ENCODE measurements at regions not wholly inside any gene's neighbourhood (a gene's known extent, or its start where the extent isn't known, plus 50 kb on each side); places are given as distances from the start of the nearest gene placed in this dataset.
A peak's percentile ranks its signal among the peaks of the same experiment; 100 is the strongest.

DNA sequence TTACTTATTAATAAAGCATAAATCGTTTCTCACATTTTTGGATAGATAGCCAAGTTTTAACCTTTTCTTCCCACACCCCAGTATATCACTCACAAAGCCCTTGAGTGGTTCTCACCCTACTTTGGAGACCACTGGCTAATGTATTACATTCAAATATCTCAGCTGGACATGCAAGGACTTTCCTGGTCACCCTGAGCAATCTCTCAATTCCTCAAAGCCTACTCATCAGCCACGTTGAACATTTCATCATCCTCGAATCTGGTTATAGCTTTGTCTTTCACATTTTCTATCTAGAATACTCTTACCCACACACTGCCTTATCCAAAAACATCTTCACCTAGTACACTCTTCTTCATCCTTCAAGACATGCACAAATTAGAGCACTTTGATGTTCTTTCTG lies 71.1 kb upstream of the MAPRE2 start:
- Mint-ChIP-seq H3K27me3 (peaks cover 12 to 36% of the 10 kb centered on the region in 2 donors), H3K27ac (no peak overlapping the region), H3K36me3 (no peaks in the 10 kb centered on the region), H3K9me3 (no peaks in the 10 kb centered on the region), H3K4me1 (ENCODE audit: low read depth in 2 of 2) (peaks cover 0 to 9% of the 10 kb centered on the region in 2 donors), H3K4me3 (no peak overlapping the region)
- DNase-seq (ENCODE audit: low spot score) (no peak), ATAC-seq (no peak)

DNA sequence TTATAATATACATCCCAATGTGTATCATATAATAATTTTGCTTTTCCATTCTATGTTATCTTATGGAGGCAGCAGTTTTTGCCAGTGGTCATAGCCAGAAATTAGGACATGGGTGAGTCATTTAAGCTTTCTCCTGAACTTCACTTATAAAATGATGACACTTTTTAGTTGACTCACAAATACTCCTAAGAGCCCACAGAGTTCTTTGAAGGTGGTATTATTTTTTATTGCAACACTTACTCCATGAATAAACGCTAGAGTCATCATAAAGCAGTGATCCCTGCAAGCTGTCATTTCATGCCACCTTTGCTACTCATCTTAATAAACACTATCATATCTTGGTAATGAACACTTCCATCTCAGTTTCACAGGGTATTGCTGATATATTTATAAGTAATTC lies 69.9 kb upstream of the MAPRE2 start:
- peak; percentile 51 to 62 for ATAC-seq
- no peak overlapping the region for H3K27ac Mint-ChIP-seq
- H3K4me3 Mint-ChIP-seq = no peak overlapping the region
- no peaks in the 10 kb centered on the region for H3K9me3 Mint-ChIP-seq
- peaks cover 16 to 46% of the 10 kb centered on the region in 2 donors for H3K27me3 Mint-ChIP-seq
- peaks cover 4 to 14% of the 10 kb centered on the region in 2 donors for H3K4me1 Mint-ChIP-seq (ENCODE audit: low read depth in 2 of 2)
- DNase-seq (ENCODE audit: low spot score) = no peak
- no peaks in the 10 kb centered on the region for H3K36me3 Mint-ChIP-seq

DNA sequence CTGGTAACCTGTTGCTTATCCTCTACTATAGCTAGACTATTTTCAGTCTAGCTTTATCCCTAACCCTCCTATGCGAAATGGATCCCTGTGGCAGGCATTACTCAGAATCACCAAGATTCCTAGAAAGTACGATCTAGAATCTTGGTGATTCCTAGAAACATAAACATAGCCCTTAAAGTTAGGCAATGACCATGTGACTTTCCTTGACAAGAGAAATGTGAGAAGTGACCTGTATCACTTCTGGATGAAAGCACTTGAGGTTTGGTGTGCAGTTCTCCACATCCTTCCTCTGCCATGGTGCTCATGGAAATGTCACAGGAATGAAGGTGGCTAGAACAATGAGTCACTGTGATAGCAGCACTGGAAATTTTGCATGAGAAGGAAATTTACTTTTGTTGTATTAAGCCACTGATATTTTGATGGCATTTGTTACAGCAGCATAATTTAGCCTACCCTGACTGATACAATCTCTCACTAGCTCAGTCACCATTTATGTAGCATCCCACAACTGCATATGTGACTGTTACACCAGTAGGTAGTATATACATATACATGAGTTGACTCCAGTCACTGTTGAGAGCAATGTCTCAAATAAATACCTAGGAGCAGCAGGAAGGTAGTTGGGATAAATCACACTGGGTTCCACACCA lies 68.3 kb upstream of the MAPRE2 start:
- Mint-ChIP-seq H3K36me3 (no peaks in the 10 kb centered on the region), H3K4me1 (ENCODE audit: low read depth in 2 of 2) (peaks cover 12 to 20% of the 10 kb centered on the region in 2 donors), H3K27me3 (peaks cover 16 to 46% of the 10 kb centered on the region in 2 donors), H3K27ac (peak overlapping the region in 1 of 2 donors; percentile 26), H3K4me3 (no peak overlapping the region), H3K9me3 (no peaks in the 10 kb centered on the region)
- no peak for DNase-seq (ENCODE audit: low spot score)
- ATAC-seq = no peak

DNA sequence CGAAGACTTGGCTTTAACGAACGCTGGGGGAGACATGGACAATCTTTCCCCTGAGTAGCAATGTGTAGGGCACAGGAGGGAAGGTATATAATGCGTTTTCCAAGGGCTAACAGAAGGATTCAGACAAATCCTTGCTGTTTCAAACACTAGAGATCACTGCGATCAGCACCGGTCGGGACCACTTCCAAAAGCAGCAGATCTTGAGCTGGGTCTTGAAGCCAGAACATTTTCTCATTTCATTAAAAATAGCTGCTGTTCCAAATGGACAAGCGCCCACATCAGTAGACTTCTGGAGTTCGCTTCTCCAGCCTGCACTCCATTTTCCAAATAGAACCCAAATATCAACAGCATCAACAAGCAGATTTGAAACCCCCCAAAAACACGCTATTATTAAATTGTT lies 65.1 kb upstream of the MAPRE2 start:
- DNase-seq (ENCODE audit: low spot score) (no peak), ATAC-seq (no peak)
- peaks cover 29 to 36% of the 10 kb centered on the region in 2 donors for H3K4me1 Mint-ChIP-seq (ENCODE audit: low read depth in 2 of 2)
- H3K9me3 Mint-ChIP-seq = no peaks in the 10 kb centered on the region
- no peak overlapping the region for H3K27ac Mint-ChIP-seq
- H3K36me3 Mint-ChIP-seq = no peaks in the 10 kb centered on the region
- peak overlapping the region; percentile 97 for H3K4me3 Mint-ChIP-seq
- H3K27me3 Mint-ChIP-seq = peaks cover 11 to 30% of the 10 kb centered on the region in 2 donors

DNA sequence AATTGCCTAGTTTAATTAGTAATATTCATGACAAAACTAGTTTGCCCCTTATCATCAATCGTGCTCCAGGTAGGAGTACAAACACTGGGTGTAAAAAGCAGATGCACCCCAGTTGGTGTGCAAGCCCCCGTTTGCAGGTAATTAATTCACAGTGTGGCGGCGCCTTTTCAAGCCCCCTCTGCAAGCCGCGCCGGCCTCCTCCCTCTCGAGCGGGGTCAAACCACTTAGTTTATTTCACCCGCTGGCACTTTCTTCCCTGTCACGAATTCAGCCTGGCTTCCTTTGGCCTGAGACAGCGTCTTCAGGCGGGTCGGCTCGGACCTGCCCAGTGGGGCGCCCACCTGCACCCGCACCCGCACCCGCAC lies 64.7 kb upstream of the MAPRE2 start:
- no peak overlapping the region for H3K27ac Mint-ChIP-seq
- peak overlapping the region; percentile 97 for H3K4me3 Mint-ChIP-seq
- H3K4me1 Mint-ChIP-seq (ENCODE audit: low read depth in 2 of 2) = peaks cover 29 to 33% of the 10 kb centered on the region in 2 donors
- ATAC-seq (no peak), DNase-seq (ENCODE audit: low spot score) (no peak)
- H3K36me3 Mint-ChIP-seq = no peaks in the 10 kb centered on the region
- H3K9me3 Mint-ChIP-seq = no peaks in the 10 kb centered on the region
- H3K27me3 Mint-ChIP-seq = peaks cover 11 to 30% of the 10 kb centered on the region in 2 donors

GRCh38 chr18:34976899-34977837 lies 64.0 kb upstream of the MAPRE2 start:
- H3K27ac Mint-ChIP-seq = peak overlapping the region; percentile 74 to 80
- peak; percentile 85 for DNase-seq (ENCODE audit: low spot score)
- H3K27me3 Mint-ChIP-seq = peaks cover 11 to 30% of the 10 kb centered on the region in 2 donors
- peaks cover 29 to 33% of the 10 kb centered on the region in 2 donors for H3K4me1 Mint-ChIP-seq (ENCODE audit: low read depth in 2 of 2)
- ATAC-seq = peak; percentile 75 to 78
- H3K36me3 Mint-ChIP-seq = no peaks in the 10 kb centered on the region
- H3K4me3 Mint-ChIP-seq = peak overlapping the region; percentile 97
- no peaks in the 10 kb centered on the region for H3K9me3 Mint-ChIP-seq

DNA sequence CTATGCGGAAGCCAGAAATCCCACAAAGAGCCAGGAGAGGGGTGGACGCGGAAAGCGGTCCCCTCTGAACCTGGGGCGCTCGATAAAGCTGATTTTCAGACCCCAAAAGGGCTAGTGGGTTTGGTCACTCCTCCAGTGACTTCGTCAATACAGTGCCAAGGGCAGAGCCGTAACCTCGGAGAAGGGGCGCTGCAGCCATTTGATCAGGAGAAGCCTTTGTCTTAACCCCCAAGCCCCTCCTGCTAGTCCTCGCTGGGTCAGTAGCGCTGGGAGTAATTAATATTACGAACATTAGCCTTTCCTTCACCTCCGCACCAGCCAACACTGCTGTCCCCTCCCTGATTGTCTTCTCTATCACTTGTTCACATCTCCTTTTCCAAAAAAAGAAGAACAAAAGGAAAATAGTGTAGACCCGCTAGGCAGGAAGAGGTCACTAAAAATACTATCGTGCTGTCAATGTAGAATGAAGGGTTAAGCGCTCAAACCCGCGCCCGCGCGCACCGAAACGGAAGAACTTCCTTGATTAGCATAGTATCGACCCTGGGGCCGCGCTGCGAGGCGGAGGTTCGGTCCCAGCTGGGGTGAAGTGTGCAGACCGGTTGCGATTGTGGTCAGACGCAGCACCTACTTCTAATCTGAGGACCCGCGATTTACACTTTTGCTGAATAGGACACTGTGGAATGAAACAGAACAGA lies 63.2 kb upstream of the MAPRE2 start:
- H3K4me3 Mint-ChIP-seq = peak overlapping the region; percentile 97
- peak; percentile 79 for DNase-seq (ENCODE audit: low spot score)
- peaks cover 29 to 33% of the 10 kb centered on the region in 2 donors for H3K4me1 Mint-ChIP-seq (ENCODE audit: low read depth in 2 of 2)
- no peaks in the 10 kb centered on the region for H3K9me3 Mint-ChIP-seq
- H3K27ac Mint-ChIP-seq = peak overlapping the region; percentile 74 to 80
- no peaks in the 10 kb centered on the region for H3K36me3 Mint-ChIP-seq
- peak; percentile 65 to 70 for ATAC-seq
- peaks cover 11 to 29% of the 10 kb centered on the region in 2 donors for H3K27me3 Mint-ChIP-seq

DNA sequence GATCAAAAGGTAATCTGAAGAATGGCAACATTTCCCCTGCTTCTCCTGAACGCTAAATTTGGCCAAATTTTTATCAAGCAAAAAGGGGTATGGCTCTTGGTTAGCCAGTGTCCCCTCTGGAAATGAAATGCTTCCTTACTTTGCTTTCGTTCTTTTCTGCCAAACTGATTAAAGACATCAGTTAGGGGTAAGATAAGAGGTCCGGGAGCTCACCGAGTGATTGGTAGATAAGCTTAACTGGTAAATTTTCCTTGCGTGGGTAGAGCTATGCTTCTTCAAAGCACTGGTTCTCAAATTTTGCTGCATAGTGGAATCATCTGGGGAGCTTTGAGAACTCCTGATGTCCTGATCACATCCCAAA lies 62.7 kb upstream of the MAPRE2 start:
- Mint-ChIP-seq H3K4me1 (ENCODE audit: low read depth in 2 of 2) (peaks cover 29 to 30% of the 10 kb centered on the region in 2 donors), H3K36me3 (no peaks in the 10 kb centered on the region), H3K4me3 (peak overlapping the region; percentile 97), H3K27me3 (peaks cover 8 to 24% of the 10 kb centered on the region in 2 donors), H3K9me3 (no peaks in the 10 kb centered on the region), H3K27ac (peak overlapping the region; percentile 74 to 80)
- peak in 1 of 2 donors; percentile 0 for ATAC-seq
- DNase-seq (ENCODE audit: low spot score) = no peak

GRCh38 chr18:34978953-34979608 lies 62.1 kb upstream of the MAPRE2 start:
- ATAC-seq = peak; percentile 76 to 83
- H3K36me3 Mint-ChIP-seq = no peaks in the 10 kb centered on the region
- peak overlapping the region; percentile 97 for H3K4me3 Mint-ChIP-seq
- peaks cover 8 to 20% of the 10 kb centered on the region in 2 donors for H3K27me3 Mint-ChIP-seq
- peak overlapping the region; percentile 74 to 80 for H3K27ac Mint-ChIP-seq
- no peaks in the 10 kb centered on the region for H3K9me3 Mint-ChIP-seq
- peak; percentile 83 for DNase-seq (ENCODE audit: low spot score)
- peaks cover 29 to 30% of the 10 kb centered on the region in 2 donors for H3K4me1 Mint-ChIP-seq (ENCODE audit: low read depth in 2 of 2)

- no peak for ATAC-seq
- Mint-ChIP-seq H3K4me1 (ENCODE audit: low read depth in 2 of 2) (peaks cover 23 to 25% of the 10 kb centered on the region in 2 donors), H3K9me3 (no peaks in the 10 kb centered on the region), H3K4me3 (no peak overlapping the region), H3K36me3 (no peaks in the 10 kb centered on the region), H3K27me3 (no peaks in the 10 kb centered on the region), H3K27ac (peak overlapping the region in 1 of 2 donors; percentile 39)
- DNase-seq (ENCODE audit: low spot score) = no peak
Measured at GRCh38 chr18:34981487-34981886, 59.7 kb upstream of the MAPRE2 start.

- Mint-ChIP-seq H3K9me3 (no peaks in the 10 kb centered on the region), H3K4me3 (no peak overlapping the region), H3K27me3 (no peaks in the 10 kb centered on the region), H3K36me3 (no peaks in the 10 kb centered on the region), H3K27ac (no peak overlapping the region), H3K4me1 (ENCODE audit: low read depth in 2 of 2) (peaks cover 0 to 4% of the 10 kb centered on the region in 2 donors)
- no peak for DNase-seq (ENCODE audit: low spot score)
- ATAC-seq = no peak
Measured at GRCh38 chr18:34985963-34986362, 55.2 kb upstream of the MAPRE2 start.

DNA sequence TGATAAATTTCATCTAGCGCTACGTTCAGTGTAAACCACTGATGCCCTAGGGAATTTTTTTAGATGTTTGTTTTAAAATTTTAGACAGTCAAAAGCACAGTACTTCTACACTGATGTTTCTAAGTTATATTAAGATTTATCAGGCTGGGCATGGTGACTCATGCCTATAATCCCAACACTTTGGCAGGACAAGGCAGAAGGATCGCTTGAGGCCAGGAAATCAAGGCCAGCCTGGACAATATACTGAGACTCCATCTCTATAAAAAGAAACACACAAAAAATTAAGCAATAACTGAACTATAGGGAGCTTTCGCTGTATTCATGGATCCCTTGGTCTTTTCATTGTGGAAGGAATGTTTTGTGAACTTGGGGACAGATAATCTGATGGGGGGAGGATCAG lies 50.6 kb upstream of the MAPRE2 start:
- Mint-ChIP-seq H3K9me3 (no peaks in the 10 kb centered on the region), H3K4me1 (ENCODE audit: low read depth in 2 of 2) (peaks cover 8 to 9% of the 10 kb centered on the region in 2 donors), H3K4me3 (no peak overlapping the region), H3K36me3 (no peaks in the 10 kb centered on the region), H3K27ac (no peak overlapping the region), H3K27me3 (no peaks in the 10 kb centered on the region)
- ATAC-seq (no peak), DNase-seq (ENCODE audit: low spot score) (no peak)

DNA sequence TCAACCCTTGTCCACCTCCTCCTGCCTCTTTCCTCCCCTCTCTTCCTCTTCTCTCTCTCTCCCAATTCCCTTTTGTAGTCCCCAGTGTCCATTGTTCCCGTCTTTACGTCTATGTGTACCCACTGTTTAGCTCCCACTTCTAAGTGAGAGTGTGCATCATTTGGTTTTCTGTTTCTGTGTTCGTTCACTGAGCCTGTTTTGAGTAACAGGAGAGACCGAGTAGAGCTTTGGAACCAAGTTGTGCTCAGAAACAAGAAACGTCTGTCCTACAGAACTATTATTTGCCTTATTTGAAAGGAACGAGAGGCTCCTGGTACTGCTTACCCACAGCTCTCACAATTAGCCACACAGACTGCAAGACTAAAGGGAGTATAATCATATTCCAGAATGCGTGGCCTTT lies 50.1 kb upstream of the MAPRE2 start:
- no peaks in the 10 kb centered on the region for H3K9me3 Mint-ChIP-seq
- DNase-seq (ENCODE audit: low spot score) (no peak), ATAC-seq (no peak)
- no peaks in the 10 kb centered on the region for H3K27me3 Mint-ChIP-seq
- H3K4me1 Mint-ChIP-seq (ENCODE audit: low read depth in 2 of 2) = peaks cover 8 to 9% of the 10 kb centered on the region in 2 donors
- no peak overlapping the region for H3K27ac Mint-ChIP-seq
- no peak overlapping the region for H3K4me3 Mint-ChIP-seq
- H3K36me3 Mint-ChIP-seq = no peaks in the 10 kb centered on the region

Measured in natural killer cell treated with Interleukin-12 subunit alpha and Interleukin-12 subunit beta and Interleukin-15 and Interleukin-18, amount 100 ng/mL, for 72 hours (primary cell).